Fibroblast of lung (primary cell): ENCODE measurements at regions not wholly inside any gene's neighbourhood (a gene's known extent, or its start where the extent isn't known, plus 50 kb on each side); places are given as distances from the start of the nearest gene placed in this dataset.

Experiments
- DNase-seq, 2 donors: peaks; one replicate each; pipeline versions ENCODE4 v3.0.0 to v3.0.0-alpha.2; 2010; ENCODE audit warnings: low read depth in 2 of 2
- H2AFZ ChIP-seq: 2 replicates; pipeline ENCODE4 v1.5.1; 2012; ENCODE audit warnings: low read length, control low read depth, inconsistent platforms
- H3K27ac ChIP-seq: 2 replicates; pipeline ENCODE4 v1.5.1; 2011; ENCODE audit warnings: low read length, control low read depth; ENCODE audit not compliant: insufficient read depth
- H3K27me3 ChIP-seq: 2 replicates; pipeline ENCODE4 v1.5.1; 2011; ENCODE audit warnings: mild to moderate bottlenecking, low read length; ENCODE audit not compliant: control insufficient read depth, insufficient read depth
- H3K36me3 ChIP-seq: 2 replicates; pipeline ENCODE4 v1.5.1; 2011; ENCODE audit warnings: low read length; ENCODE audit not compliant: control insufficient read depth, insufficient read depth
- H3K4me1 ChIP-seq: 2 replicates; pipeline ENCODE4 v1.5.1; 2011; ENCODE audit warnings: low read length; ENCODE audit not compliant: control insufficient read depth, insufficient read depth; ENCODE audit errors: extremely low read depth
- H3K4me2 ChIP-seq: 2 replicates; pipeline ENCODE4 v1.5.1; 2011; ENCODE audit warnings: low read length, control low read depth; ENCODE audit not compliant: insufficient read depth; ENCODE audit errors: extremely low read depth
- H3K4me3 ChIP-seq, 4 experiments: fragments of 200-600 bp in 1 of 4; sonication (generic) in 1 of 4; replicated peaks in 1 of 4; 2 replicates each; pipeline ENCODE4 v1.5.1; 2011 to 2016; ENCODE audit warnings: low read length in 4 of 4, low read depth in 3 of 4, mild to moderate bottlenecking in 3 of 4, control low read depth in 2 of 4, inconsistent platforms in 1 of 4, mixed read lengths in 1 of 4; ENCODE audit not compliant: insufficient read depth in 1 of 4; ENCODE audit errors: control extremely low read depth in 1 of 4
- H3K79me2 ChIP-seq: 2 replicates; pipeline ENCODE4 v1.5.1; 2012; ENCODE audit warnings: mild to moderate bottlenecking, low read length, inconsistent platforms; ENCODE audit not compliant: control insufficient read depth, insufficient read depth
- H3K9ac ChIP-seq: 2 replicates; pipeline ENCODE4 v1.5.1; 2011; ENCODE audit warnings: mild to moderate bottlenecking, low read length, control low read depth; ENCODE audit not compliant: insufficient read depth
- H3K9me3 ChIP-seq: 2 replicates; pipeline ENCODE4 v1.5.1; 2012; ENCODE audit warnings: low read depth, low read length; ENCODE audit not compliant: control insufficient read depth, insufficient read depth
- H4K20me1 ChIP-seq: 2 replicates; pipeline ENCODE4 v1.5.1; 2011; ENCODE audit warnings: low read length; ENCODE audit not compliant: control insufficient read depth, insufficient read depth; ENCODE audit errors: extremely low read depth
- CTCF ChIP-seq, 2 donors: IDR thresholded peaks in 1 of 2; conservative IDR thresholded peaks in 1 of 2; 1 replicate in 1 of 2; 2 replicates in 1 of 2; pipeline ENCODE4 v1.5.1; 2011 to 2012; ENCODE audit warnings: low read length in 2 of 2, control low read depth in 1 of 2, inconsistent platforms in 1 of 2, low read depth in 1 of 2, mild to moderate bottlenecking in 1 of 2
- EZH2 ChIP-seq: IDR thresholded peaks from 2 replicates; pipeline ENCODE4 v1.5.1; 2012; ENCODE audit warnings: low read length, control low read depth, mild to moderate bottlenecking; ENCODE audit errors: missing control alignments

- no peaks in the 10 kb centered on the region for H3K27me3 ChIP-seq
- H3K27ac ChIP-seq, result no peak overlapping the region
- DNase-seq, result peak in 1 of 2 donors; percentile 43
- H3K9ac ChIP-seq, result no peak overlapping the region
- no peaks in the 10 kb centered on the region for H4K20me1 ChIP-seq
- H3K9me3 ChIP-seq, result no peaks in the 10 kb centered on the region
- no peaks in the 10 kb centered on the region for H3K36me3 ChIP-seq
- H3K79me2 ChIP-seq, result no peaks in the 10 kb centered on the region
- no peak overlapping the region for H3K4me3 ChIP-seq
- H3K4me2 ChIP-seq, result no peak overlapping the region
- H3K4me1 ChIP-seq, result no peaks in the 10 kb centered on the region
- no peak overlapping the region for H2AFZ ChIP-seq
- TF ChIP-seq EZH2 (no peak), CTCF (conservative IDR thresholded peaks at IDR 0.05 in 1 of 2, IDR thresholded peaks at IDR 0.05 in 1 of 2; ENCODE audit: low read depth in 1 of 2, low read length in 2 of 2) (no peak)
Observed at GRCh38 chr5:89758146-89758545, 651.4 kb downstream of the CETN3 start.

- DNase-seq, result peak; percentile 27 to 96
- H3K4me1 ChIP-seq, result no peaks in the 10 kb centered on the region
- no peak overlapping the region for H3K27ac ChIP-seq
- no peak overlapping the region for H3K4me3 ChIP-seq
- H3K9ac ChIP-seq, result no peak overlapping the region
- no peaks in the 10 kb centered on the region for H3K36me3 ChIP-seq
- H2AFZ ChIP-seq, result no peak overlapping the region
- no peaks in the 10 kb centered on the region for H3K27me3 ChIP-seq
- H3K4me2 ChIP-seq, result no peak overlapping the region
- H3K9me3 ChIP-seq, result no peaks in the 10 kb centered on the region
- no peaks in the 10 kb centered on the region for H3K79me2 ChIP-seq
- TF ChIP-seq CTCF (conservative IDR thresholded peaks at IDR 0.05 in 1 of 2, IDR thresholded peaks at IDR 0.05 in 1 of 2; ENCODE audit: low read depth in 1 of 2, low read length in 2 of 2) (no peak), EZH2 (no peak)
- H4K20me1 ChIP-seq, result no peaks in the 10 kb centered on the region
Observed at GRCh38 chr5:89756955-89757354, 652.6 kb downstream of the CETN3 start.

- H3K79me2 ChIP-seq, result no peaks in the 10 kb centered on the region
Observed at GRCh38 chr5:89755024-89755423, 654.5 kb downstream of the CETN3 start.

More at GRCh38 chr5:89755024-89755423, 654.5 kb downstream of the CETN3 start:
- H3K4me1 ChIP-seq, result no peaks in the 10 kb centered on the region
- H3K36me3 ChIP-seq, result no peaks in the 10 kb centered on the region
- no peaks in the 10 kb centered on the region for H3K27me3 ChIP-seq
- H2AFZ ChIP-seq, result no peak overlapping the region
- no peak overlapping the region for H3K9ac ChIP-seq
- H3K27ac ChIP-seq, result no peak overlapping the region
- TF ChIP-seq EZH2, result no peak
- TF ChIP-seq CTCF (conservative IDR thresholded peaks at IDR 0.05 in 1 of 2, IDR thresholded peaks at IDR 0.05 in 1 of 2; ENCODE audit: low read depth in 1 of 2, low read length in 2 of 2), result no peak
- no peaks in the 10 kb centered on the region for H3K9me3 ChIP-seq
- no peaks in the 10 kb centered on the region for H4K20me1 ChIP-seq
- no peak overlapping the region for H3K4me2 ChIP-seq
- no peak for DNase-seq
- no peak overlapping the region for H3K4me3 ChIP-seq
